H1 (cell line): ENCODE measurements at regions not wholly inside any gene's neighbourhood (a gene's known extent, or its start where the extent isn't known, plus 50 kb on each side); places are given as distances from the start of the nearest gene placed in this dataset.

Experiments used
- CBX8 ChIP-seq: fragments of 300-800, 300-1000 bp; sonication (generic); IDR thresholded peaks from 2 replicates; pipeline ENCODE4 v1.7.1; 2016; ENCODE audit warnings: low read depth, low read length, borderline replicate concordance
- RFX5 ChIP-seq: IDR thresholded peaks from 2 replicates; pipeline ENCODE4 v1.6.1; 2011; ENCODE audit warnings: low read depth, low read length, improper control_type of control experiment, borderline replicate concordance

- TF ChIP-seq CBX8 = no peak
- TF ChIP-seq RFX5 = no peak
Measured at GRCh38 chr6:169117663-169118062, 136.0 kb downstream of the THBS2 start (continued).
